Natural killer cell treated with Interleukin-12 subunit alpha and Interleukin-12 subunit beta and Interleukin-15 and Interleukin-18, amount 100 ng/mL, for 72 hours (primary cell): ENCODE measurements at regions not wholly inside any gene's neighbourhood (a gene's known extent, or its start where the extent isn't known, plus 50 kb on each side); places are given as distances from the start of the nearest gene placed in this dataset.

Source experiments
- ATAC-seq, 2 donors: fragments of 150-1000 bp; cut with Tn5 transposase in 1 of 2; sonication (Bioruptor Pico), chemical (Tn5 transposase) in 1 of 2; 2 replicates each; pipeline ENCODE4 v1.10.0; 2021
- DNase-seq: peaks from one replicate; pipeline ENCODE4 v3.0.0; 2022; ENCODE audit warnings: low spot score
- H3K27ac Mint-ChIP-seq, 2 donors: 1 replicate in 1 of 2; 2 replicates in 1 of 2; pipeline ENCODE4 v1.8.0; 2022; ENCODE audit warnings: mixed read lengths in 2 of 2, mild to moderate bottlenecking in 1 of 2, moderate library complexity in 1 of 2
- H3K27me3 Mint-ChIP-seq, 2 donors: 1 replicate in 1 of 2; 2 replicates in 1 of 2; pipeline ENCODE4 v1.8.0; 2022; ENCODE audit warnings: mixed read lengths in 2 of 2
- H3K36me3 Mint-ChIP-seq: one replicate; pipeline ENCODE4 v1.8.0; 2022; ENCODE audit warnings: mixed read lengths
- H3K4me1 Mint-ChIP-seq, 2 donors: 1 replicate in 1 of 2; 2 replicates in 1 of 2; pipeline ENCODE4 v1.8.0; 2022; ENCODE audit warnings: low read depth in 2 of 2, mixed read lengths in 2 of 2, mild to moderate bottlenecking in 1 of 2
- H3K4me3 Mint-ChIP-seq: one replicate; pipeline ENCODE4 v1.8.0; 2022; ENCODE audit warnings: mixed read lengths
- H3K9me3 Mint-ChIP-seq: 2 replicates; pipeline ENCODE4 v1.8.0; 2022; ENCODE audit warnings: mixed read lengths

DNA sequence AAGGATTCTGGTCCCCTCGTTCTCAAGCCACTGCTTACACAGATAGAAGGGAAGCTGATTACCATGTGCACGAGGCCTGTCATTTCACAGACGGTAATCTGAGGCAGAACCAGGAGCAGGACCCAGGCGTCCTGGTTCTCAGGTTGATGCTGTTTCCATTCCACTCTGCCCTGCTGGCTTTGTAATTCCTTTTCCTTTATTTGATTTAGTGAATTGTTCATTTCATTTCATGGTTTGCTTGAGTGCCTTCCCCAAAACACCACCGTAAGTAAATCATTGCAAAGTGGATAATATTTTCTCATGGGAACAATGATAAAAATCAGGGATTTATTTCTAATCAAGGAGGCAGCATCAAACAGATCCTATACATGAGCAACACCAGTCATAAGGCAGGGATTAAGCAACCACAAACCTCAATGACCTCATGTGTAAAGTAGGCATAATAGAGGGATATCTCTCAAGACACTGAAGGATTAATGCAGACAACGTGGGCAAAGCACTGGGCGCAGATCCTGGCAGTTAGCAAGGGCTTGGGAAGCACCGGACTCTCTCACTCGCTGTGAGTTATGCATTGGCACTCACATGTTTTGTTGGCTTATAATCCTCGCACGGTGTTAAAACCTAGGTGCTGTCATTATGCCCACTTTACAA, 229.5 kb upstream of the FOXQ1 start:
- no peaks in the 10 kb centered on the region for H3K4me1 Mint-ChIP-seq
- H3K36me3 Mint-ChIP-seq, result no peaks in the 10 kb centered on the region
- peaks cover 0 to 2% of the 10 kb centered on the region in 2 donors for H3K27me3 Mint-ChIP-seq
- no peak for DNase-seq
- ATAC-seq, result no peak
- no peak overlapping the region for H3K27ac Mint-ChIP-seq
- no peaks in the 10 kb centered on the region for H3K9me3 Mint-ChIP-seq
- no peak overlapping the region for H3K4me3 Mint-ChIP-seq

DNA sequence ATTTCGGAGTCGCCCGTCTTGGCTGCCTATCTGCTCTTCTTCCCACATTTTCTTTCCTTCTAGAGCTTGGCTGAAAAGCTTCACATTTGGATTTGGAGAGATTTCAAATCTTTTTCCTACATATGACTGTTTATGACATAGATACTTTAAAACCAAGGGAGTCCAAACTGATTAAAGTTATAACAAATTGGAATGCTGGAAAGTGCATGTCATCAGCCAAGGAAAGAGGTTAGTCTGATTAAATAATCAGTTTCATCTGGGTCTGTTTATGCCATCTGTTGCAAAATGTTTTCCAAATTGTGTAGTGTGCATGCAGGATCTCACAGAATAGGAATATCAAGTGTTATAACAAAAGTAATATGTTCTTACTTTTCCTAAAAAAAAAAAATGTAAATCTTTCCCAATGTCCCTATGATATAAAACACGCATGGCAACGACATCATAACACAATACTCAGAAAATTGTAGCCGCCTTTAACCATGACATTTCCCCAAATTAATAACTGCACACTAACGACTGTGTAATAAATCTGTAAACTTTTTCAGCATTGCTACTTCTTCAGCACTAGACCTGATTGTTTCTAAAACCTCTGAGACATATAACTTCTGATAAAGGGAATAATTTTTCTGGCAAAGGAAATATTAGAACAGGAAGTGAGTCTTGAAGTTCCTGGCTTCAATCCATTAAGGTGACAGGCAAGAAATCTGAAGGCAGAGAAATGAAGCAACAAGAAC, 230.2 kb upstream of the FOXQ1 start:
- DNase-seq (no peak), ATAC-seq (no peak)
- no peaks in the 10 kb centered on the region for H3K36me3 Mint-ChIP-seq
- H3K9me3 Mint-ChIP-seq, result no peaks in the 10 kb centered on the region
- H3K27me3 Mint-ChIP-seq, result peaks cover 0 to 2% of the 10 kb centered on the region in 2 donors
- H3K4me3 Mint-ChIP-seq, result no peak overlapping the region
- no peaks in the 10 kb centered on the region for H3K4me1 Mint-ChIP-seq
- no peak overlapping the region for H3K27ac Mint-ChIP-seq

GRCh38 chr6:1080453-1081337, 231.2 kb upstream of the FOXQ1 start:
- no peak overlapping the region for H3K4me3 Mint-ChIP-seq
- ATAC-seq (no peak), DNase-seq (no peak)
- H3K4me1 Mint-ChIP-seq, result no peaks in the 10 kb centered on the region
- H3K36me3 Mint-ChIP-seq, result no peaks in the 10 kb centered on the region
- peaks cover 0 to 2% of the 10 kb centered on the region in 2 donors for H3K27me3 Mint-ChIP-seq
- H3K27ac Mint-ChIP-seq, result no peak overlapping the region
- no peaks in the 10 kb centered on the region for H3K9me3 Mint-ChIP-seq

- DNase-seq, result no peak
- no peak overlapping the region for H3K4me3 Mint-ChIP-seq
- no peaks in the 10 kb centered on the region for H3K4me1 Mint-ChIP-seq
- H3K27me3 Mint-ChIP-seq, result peaks cover 0 to 6% of the 10 kb centered on the region in 2 donors
- H3K36me3 Mint-ChIP-seq, result no peaks in the 10 kb centered on the region
- H3K9me3 Mint-ChIP-seq, result no peaks in the 10 kb centered on the region
- ATAC-seq, result no peak
- no peak overlapping the region for H3K27ac Mint-ChIP-seq
Observed at GRCh38 chr6:1079525-1079924, 232.4 kb upstream of the FOXQ1 start.

DNA sequence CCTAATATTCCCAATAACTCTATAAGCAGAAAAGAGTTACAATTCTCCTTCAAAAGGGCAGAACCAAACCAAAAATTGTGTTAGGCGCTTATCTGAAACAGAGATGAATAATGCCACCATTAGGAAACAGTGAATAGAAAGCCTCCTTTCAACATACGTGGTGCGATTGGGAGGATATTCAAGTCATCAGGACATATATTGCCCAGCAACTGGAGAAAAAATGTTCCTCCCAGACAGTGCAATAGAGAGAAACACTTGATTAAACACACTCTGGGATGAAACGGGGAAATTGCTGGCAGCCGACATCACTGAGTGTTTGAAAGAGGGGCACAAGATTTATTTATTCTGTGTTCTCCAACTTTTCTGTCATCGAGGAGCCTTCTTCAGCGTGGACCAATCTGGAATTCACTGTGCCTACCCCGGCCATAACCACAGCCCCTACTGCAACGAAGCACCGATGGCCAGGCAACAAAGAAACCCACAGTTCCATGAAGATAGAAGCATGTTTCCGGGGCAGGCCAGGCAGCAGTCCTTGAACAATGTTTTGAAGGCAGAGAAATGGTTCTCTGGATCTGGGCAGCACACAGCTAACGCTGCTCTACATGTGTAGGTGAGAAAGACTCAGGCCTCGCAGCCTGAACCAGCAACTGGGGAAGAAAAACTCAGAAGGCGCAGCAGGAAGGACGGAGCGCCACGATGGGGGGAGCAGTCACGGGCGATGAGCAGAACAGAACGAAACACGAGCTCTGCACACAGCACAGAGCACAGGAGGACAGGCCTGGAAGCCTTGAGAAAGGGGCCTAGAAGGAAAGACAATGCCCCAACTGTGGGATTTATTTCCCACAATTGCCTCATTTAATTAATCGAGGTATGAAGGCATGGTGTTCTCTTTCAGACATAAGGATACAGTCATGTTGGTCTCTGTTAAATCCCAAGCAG, 234.2 kb upstream of the FOXQ1 start:
- peaks cover 1 to 6% of the 10 kb centered on the region in 2 donors for H3K27me3 Mint-ChIP-seq
- no peak overlapping the region for H3K27ac Mint-ChIP-seq
- H3K4me3 Mint-ChIP-seq, result no peak overlapping the region
- ATAC-seq (no peak), DNase-seq (no peak)
- H3K4me1 Mint-ChIP-seq, result no peaks in the 10 kb centered on the region
- H3K36me3 Mint-ChIP-seq, result no peaks in the 10 kb centered on the region
- H3K9me3 Mint-ChIP-seq, result no peaks in the 10 kb centered on the region

DNA sequence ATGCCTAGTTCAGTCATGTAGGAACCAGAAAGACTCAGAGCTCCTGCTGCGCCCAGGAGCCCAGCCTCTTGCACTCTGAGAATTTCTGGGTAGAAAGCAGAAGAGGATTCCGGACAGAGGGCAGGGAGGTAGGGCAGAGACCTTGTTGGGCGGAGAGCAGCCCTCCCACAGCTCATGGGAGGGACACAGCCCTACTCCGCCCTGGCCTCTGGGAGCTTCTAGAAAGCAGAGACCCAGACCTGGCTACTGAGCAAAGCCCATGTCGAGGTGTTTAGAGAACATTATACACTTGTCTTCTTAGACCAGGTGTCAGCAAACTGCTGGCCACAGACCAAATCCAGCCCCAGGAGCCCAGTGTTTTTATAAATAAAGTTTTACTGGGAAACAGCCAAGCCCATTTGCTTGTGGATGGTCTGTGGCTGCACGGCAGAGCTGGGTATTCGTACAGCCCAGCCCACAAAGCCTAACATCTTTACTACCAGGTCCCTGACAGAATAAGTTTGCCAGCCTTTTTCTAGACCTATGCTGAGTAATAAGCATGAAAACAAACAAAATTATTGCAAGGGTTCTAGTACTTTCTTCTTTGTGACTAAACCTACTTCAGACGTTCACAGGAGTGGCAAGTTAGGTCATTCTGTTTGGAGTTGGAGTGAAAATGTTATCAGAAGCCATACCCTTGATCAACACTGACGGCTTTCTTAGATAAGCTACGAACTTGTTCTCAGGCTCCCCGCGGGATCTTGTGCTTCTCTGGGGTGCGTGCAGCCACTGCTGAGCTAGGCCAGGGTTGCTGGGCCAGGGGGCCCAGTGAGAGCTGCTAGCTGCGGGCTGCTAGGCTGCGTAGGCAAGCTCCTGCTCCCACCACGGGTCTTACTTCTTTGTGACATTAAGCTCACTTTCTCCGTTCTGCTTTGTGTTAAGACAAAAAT, 235.1 kb upstream of the FOXQ1 start:
- peak in 1 of 2 donors; percentile 37 for ATAC-seq
- no peaks in the 10 kb centered on the region for H3K4me1 Mint-ChIP-seq

GRCh38 chr6:1075880-1076279, 236.0 kb upstream of the FOXQ1 start:
- Mint-ChIP-seq H3K9me3 (no peaks in the 10 kb centered on the region), H3K4me1 (no peaks in the 10 kb centered on the region), H3K27me3 (peaks cover 7 to 9% of the 10 kb centered on the region in 2 donors), H3K27ac (no peak overlapping the region), H3K4me3 (no peak overlapping the region), H3K36me3 (no peaks in the 10 kb centered on the region)
- DNase-seq (no peak), ATAC-seq (no peak)

More for the DNA sequence above, 235.1 kb upstream of the FOXQ1 start:
- no peaks in the 10 kb centered on the region for H3K9me3 Mint-ChIP-seq
- H3K36me3 Mint-ChIP-seq, result no peaks in the 10 kb centered on the region
- H3K4me3 Mint-ChIP-seq, result no peak overlapping the region
- DNase-seq, result no peak
- no peak overlapping the region for H3K27ac Mint-ChIP-seq
- peaks cover 7 to 9% of the 10 kb centered on the region in 2 donors for H3K27me3 Mint-ChIP-seq

GRCh38 chr6:1075444-1075843, 236.5 kb upstream of the FOXQ1 start:
- no peak overlapping the region for H3K4me3 Mint-ChIP-seq
- DNase-seq, result no peak
- no peak for ATAC-seq
- no peaks in the 10 kb centered on the region for H3K36me3 Mint-ChIP-seq
- H3K4me1 Mint-ChIP-seq, result no peaks in the 10 kb centered on the region
- no peaks in the 10 kb centered on the region for H3K9me3 Mint-ChIP-seq
- H3K27me3 Mint-ChIP-seq, result peaks cover 7 to 9% of the 10 kb centered on the region in 2 donors
- H3K27ac Mint-ChIP-seq, result no peak overlapping the region

DNA sequence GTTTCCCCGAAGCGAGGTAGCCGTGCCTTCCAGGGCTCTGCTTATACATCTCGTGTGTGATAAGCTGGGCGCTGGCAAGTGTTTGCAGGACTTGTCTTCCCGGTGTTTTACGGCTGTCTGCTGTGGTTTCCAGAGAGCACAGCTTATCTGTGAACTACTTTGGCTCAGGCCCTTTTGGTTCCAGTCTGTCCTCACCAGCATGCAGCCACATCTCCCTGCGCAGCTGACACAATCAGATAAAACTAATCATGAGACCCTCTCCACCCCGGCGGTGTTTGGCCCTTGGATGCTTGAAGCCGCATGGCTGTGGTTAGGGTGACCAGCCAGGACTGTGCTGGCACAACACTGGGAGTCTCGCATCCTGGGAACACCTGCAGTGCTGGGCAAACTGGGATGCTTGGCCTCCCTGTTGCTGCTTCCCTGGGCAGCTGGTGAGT, 241.8 kb upstream of the FOXQ1 start:
- Mint-ChIP-seq H3K9me3 (no peaks in the 10 kb centered on the region), H3K36me3 (no peaks in the 10 kb centered on the region), H3K4me3 (no peak overlapping the region), H3K27me3 (peaks cover 6 to 23% of the 10 kb centered on the region in 2 donors), H3K27ac (no peak overlapping the region), H3K4me1 (peaks cover 0 to 5% of the 10 kb centered on the region in 2 donors)
- ATAC-seq (peak in 1 of 2 donors; percentile 2), DNase-seq (no peak)

DNA sequence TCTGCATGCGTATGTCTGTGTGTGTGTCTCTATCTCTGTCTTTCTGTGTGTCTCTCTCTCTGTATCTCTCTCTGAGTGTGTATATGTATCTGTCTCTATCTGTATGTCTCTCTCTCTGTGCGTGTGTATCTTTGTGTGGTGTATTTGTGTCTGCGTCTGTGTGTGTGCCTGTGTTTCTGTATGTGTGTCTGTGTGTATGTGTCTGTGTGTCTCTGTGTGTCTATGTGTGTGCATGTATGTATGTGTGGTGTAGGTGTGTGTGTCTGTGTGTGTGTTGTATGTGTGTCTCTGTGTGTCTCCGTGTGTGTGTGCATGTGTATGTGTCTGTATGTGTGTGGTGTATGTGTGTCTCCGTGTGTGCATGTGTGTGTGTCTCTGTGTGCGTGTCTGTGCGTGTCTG, 243.0 kb upstream of the FOXQ1 start:
- no peak overlapping the region for H3K27ac Mint-ChIP-seq
- H3K4me3 Mint-ChIP-seq, result no peak overlapping the region
- H3K36me3 Mint-ChIP-seq, result no peaks in the 10 kb centered on the region
- peak in 1 of 2 donors; percentile 25 for ATAC-seq
- no peak for DNase-seq
- H3K4me1 Mint-ChIP-seq, result peaks cover 0 to 5% of the 10 kb centered on the region in 2 donors
- H3K27me3 Mint-ChIP-seq, result peaks cover 9 to 31% of the 10 kb centered on the region in 2 donors
- no peaks in the 10 kb centered on the region for H3K9me3 Mint-ChIP-seq

GRCh38 chr6:1068068-1068467, 243.8 kb upstream of the FOXQ1 start:
- no peak overlapping the region for H3K4me3 Mint-ChIP-seq
- H3K4me1 Mint-ChIP-seq, result peaks cover 0 to 5% of the 10 kb centered on the region in 2 donors
- DNase-seq (no peak), ATAC-seq (no peak)
- no peaks in the 10 kb centered on the region for H3K36me3 Mint-ChIP-seq
- H3K27me3 Mint-ChIP-seq, result peaks cover 9 to 37% of the 10 kb centered on the region in 2 donors
- no peak overlapping the region for H3K27ac Mint-ChIP-seq
- no peaks in the 10 kb centered on the region for H3K9me3 Mint-ChIP-seq

GRCh38 chr6:1067346-1067745, 244.6 kb upstream of the FOXQ1 start:
- Mint-ChIP-seq H3K4me1 (peaks cover 0 to 5% of the 10 kb centered on the region in 2 donors), H3K36me3 (no peaks in the 10 kb centered on the region), H3K27me3 (peaks cover 9 to 36% of the 10 kb centered on the region in 2 donors), H3K4me3 (no peak overlapping the region), H3K27ac (no peak overlapping the region), H3K9me3 (no peaks in the 10 kb centered on the region)
- no peak for ATAC-seq
- no peak for DNase-seq
